ENCODE measurements at regions not wholly inside any gene's neighbourhood (a gene's known extent, or its start where the extent isn't known, plus 50 kb on each side); places are given as distances from the start of the nearest gene placed in this dataset.
A peak's percentile ranks its signal among the peaks of the same experiment; 100 is the strongest.

GRCh38 chr2:138355244-138355643, 146.3 kb upstream of the SPOPL start:
- TF ChIP-seq TAF1 (IDR thresholded peaks at IDR 0.05; ENCODE audit: low read depth) (no peak), NFIC (IDR thresholded peaks at IDR 0.05) (no peak), YY1 (IDR thresholded peaks at IDR 0.05; ENCODE audit: low read depth) (no peak), USF1 (IDR thresholded peaks at IDR 0.05) (no peak), EGR1 (IDR thresholded peaks at IDR 0.05) (no peak), CEBPB (IDR thresholded peaks at IDR 0.05) (no peak)
- TF ChIP-seq, protein P1, sequence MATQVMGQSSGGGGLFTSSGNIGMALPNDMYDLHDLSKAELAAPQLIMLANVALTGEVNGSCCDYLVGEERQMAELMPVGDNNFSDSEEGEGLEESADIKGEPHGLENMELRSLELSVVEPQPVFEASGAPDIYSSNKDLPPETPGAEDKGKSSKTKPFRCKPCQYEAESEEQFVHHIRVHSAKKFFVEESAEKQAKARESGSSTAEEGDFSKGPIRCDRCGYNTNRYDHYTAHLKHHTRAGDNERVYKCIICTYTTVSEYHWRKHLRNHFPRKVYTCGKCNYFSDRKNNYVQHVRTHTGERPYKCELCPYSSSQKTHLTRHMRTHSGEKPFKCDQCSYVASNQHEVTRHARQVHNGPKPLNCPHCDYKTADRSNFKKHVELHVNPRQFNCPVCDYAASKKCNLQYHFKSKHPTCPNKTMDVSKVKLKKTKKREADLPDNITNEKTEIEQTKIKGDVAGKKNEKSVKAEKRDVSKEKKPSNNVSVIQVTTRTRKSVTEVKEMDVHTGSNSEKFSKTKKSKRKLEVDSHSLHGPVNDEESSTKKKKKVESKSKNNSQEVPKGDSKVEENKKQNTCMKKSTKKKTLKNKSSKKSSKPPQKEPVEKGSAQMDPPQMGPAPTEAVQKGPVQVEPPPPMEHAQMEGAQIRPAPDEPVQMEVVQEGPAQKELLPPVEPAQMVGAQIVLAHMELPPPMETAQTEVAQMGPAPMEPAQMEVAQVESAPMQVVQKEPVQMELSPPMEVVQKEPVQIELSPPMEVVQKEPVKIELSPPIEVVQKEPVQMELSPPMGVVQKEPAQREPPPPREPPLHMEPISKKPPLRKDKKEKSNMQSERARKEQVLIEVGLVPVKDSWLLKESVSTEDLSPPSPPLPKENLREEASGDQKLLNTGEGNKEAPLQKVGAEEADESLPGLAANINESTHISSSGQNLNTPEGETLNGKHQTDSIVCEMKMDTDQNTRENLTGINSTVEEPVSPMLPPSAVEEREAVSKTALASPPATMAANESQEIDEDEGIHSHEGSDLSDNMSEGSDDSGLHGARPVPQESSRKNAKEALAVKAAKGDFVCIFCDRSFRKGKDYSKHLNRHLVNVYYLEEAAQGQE (IDR thresholded peaks at IDR 0.05; ENCODE audit: low read depth), result no peak

- peak; percentile 72 for TF ChIP-seq CEBPB (IDR thresholded peaks at IDR 0.05)
- TF ChIP-seq YY1 (IDR thresholded peaks at IDR 0.05; ENCODE audit: low read depth), result no peak
Observed at GRCh38 chr2:138356178-138356577, 145.4 kb upstream of the SPOPL start.

GRCh38 chr2:138359532-138359931, 142.0 kb upstream of the SPOPL start:
- TF ChIP-seq RAD21 (IDR thresholded peaks at IDR 0.05; ENCODE audit: low read depth), result no peak
- TF ChIP-seq TCF12 (IDR thresholded peaks at IDR 0.05; ENCODE audit: low read depth), result no peak
- TF ChIP-seq USF1 (IDR thresholded peaks at IDR 0.05), result no peak
- TF ChIP-seq, protein P1 (IDR thresholded peaks at IDR 0.05; ENCODE audit: low read depth), result no peak
- TF ChIP-seq CEBPB (IDR thresholded peaks at IDR 0.05), result no peak
- TF ChIP-seq EGR1 (IDR thresholded peaks at IDR 0.05), result no peak
- no peak for TF ChIP-seq CREB1 (IDR thresholded peaks at IDR 0.05; ENCODE audit: low read depth)
- TF ChIP-seq YY1 (IDR thresholded peaks at IDR 0.05; ENCODE audit: low read depth), result no peak
- TF ChIP-seq FOXM1 (IDR thresholded peaks at IDR 0.05; ENCODE audit: borderline replicate concordance, low read depth), result no peak
- TF ChIP-seq NFIC (IDR thresholded peaks at IDR 0.05), result no peak
- TF ChIP-seq EP300 (IDR thresholded peaks at IDR 0.05; ENCODE audit: borderline replicate concordance), result no peak
- no peak for TF ChIP-seq MAX (IDR thresholded peaks at IDR 0.05)
- no peak for TF ChIP-seq ZBTB7A (IDR thresholded peaks at IDR 0.05; ENCODE audit: low read depth)
- no peak for TF ChIP-seq TEAD4 (IDR thresholded peaks at IDR 0.05)
- TF ChIP-seq TAF1 (IDR thresholded peaks at IDR 0.05; ENCODE audit: low read depth), result no peak

- TF ChIP-seq ZBTB7A (IDR thresholded peaks at IDR 0.05; ENCODE audit: low read depth) (no peak), RAD21 (IDR thresholded peaks at IDR 0.05; ENCODE audit: low read depth) (no peak), TAF1 (IDR thresholded peaks at IDR 0.05; ENCODE audit: low read depth) (no peak), EGR1 (IDR thresholded peaks at IDR 0.05) (no peak), EP300 (IDR thresholded peaks at IDR 0.05; ENCODE audit: borderline replicate concordance) (no peak), NFIC (IDR thresholded peaks at IDR 0.05) (no peak), YY1 (IDR thresholded peaks at IDR 0.05; ENCODE audit: low read depth) (no peak), MAX (IDR thresholded peaks at IDR 0.05) (no peak), USF1 (IDR thresholded peaks at IDR 0.05) (no peak), CREB1 (IDR thresholded peaks at IDR 0.05; ENCODE audit: low read depth) (no peak), CEBPB (IDR thresholded peaks at IDR 0.05) (no peak), TEAD4 (IDR thresholded peaks at IDR 0.05) (no peak), TCF12 (IDR thresholded peaks at IDR 0.05; ENCODE audit: low read depth) (no peak), FOXM1 (IDR thresholded peaks at IDR 0.05; ENCODE audit: borderline replicate concordance, low read depth) (no peak)
- TF ChIP-seq, protein P1 (IDR thresholded peaks at IDR 0.05; ENCODE audit: low read depth), result no peak
Observed at GRCh38 chr2:138364554-138365162, 136.9 kb upstream of the SPOPL start.

Data from Ishikawa (cell line).